ENCODE measurements at regions not wholly inside any gene's neighbourhood (a gene's known extent, or its start where the extent isn't known, plus 50 kb on each side); places are given as distances from the start of the nearest gene placed in this dataset.

GRCh38 chr2:223700221-223700620 is 98.1 kb upstream of the SCG2 start:
- TF ChIP-seq CTCF (IDR thresholded peaks at IDR 0.05), result no peak
- no peak for TF ChIP-seq POLR2A (IDR thresholded peaks at IDR 0.05)
